B cell (primary cell): ENCODE measurements at regions not wholly inside any gene's neighbourhood (a gene's known extent, or its start where the extent isn't known, plus 50 kb on each side); places are given as distances from the start of the nearest gene placed in this dataset.

ENCODE experiments used
- ATAC-seq: fragments of 200-7000 bp; cut with Tn5 transposase; one replicate; pipeline ENCODE4 v1.10.0; 2021; ENCODE audit warnings: low read depth, mild to moderate bottlenecking, moderate number of reproducible peaks, moderate library complexity
- CTCF ChIA-PET: fragments of 350-600 bp; sonication (Branson Sonifier 250); formaldehyde crosslinking; loops from one replicate; lab custom pipeline; 2021; ENCODE audit warnings: antibody characterized with exemption, inconsistent platforms; lab: Charles Lee
- POLR2A ChIA-PET: fragments of 350-600 bp; sonication (Branson Sonifier 250); formaldehyde crosslinking; loops from one replicate; lab custom pipeline; 2021; ENCODE audit warnings: antibody characterized with exemption; lab: Charles Lee
- DNase-seq: peaks from one replicate; pipeline ENCODE4 v3.0.0; 2013
- H2AFZ ChIP-seq: 2 replicates; pipeline ENCODE4 v1.6.1; 2012; ENCODE audit warnings: mild to moderate bottlenecking, low read depth, low read length; ENCODE audit not compliant: insufficient read depth, poor library complexity, severe bottlenecking
- H3K27ac ChIP-seq, 2 donors: 1 replicate in 1 of 2; 2 replicates in 1 of 2; pipeline ENCODE4 v1.5.1; 2012 to 2013; ENCODE audit warnings: low read length in 2 of 2, mild to moderate bottlenecking in 2 of 2, moderate library complexity in 1 of 2
- H3K27me3 ChIP-seq, 4 experiments: fragments of 200-600 bp in 1 of 4; sonication (generic) in 1 of 4; replicated peaks in 1 of 4; 1 replicate in 2 of 4; 2 replicates in 2 of 4; pipeline versions ENCODE4 v1.6.1 to v1.7.0; 2013 to 2016; ENCODE audit warnings: low read length in 3 of 4, mild to moderate bottlenecking in 2 of 4, mixed read lengths in 1 of 4, moderate library complexity in 1 of 4; ENCODE audit not compliant: insufficient read depth in 4 of 4, control insufficient read depth in 3 of 4; ENCODE audit errors: control extremely low read depth in 1 of 4
- H3K36me3 ChIP-seq, 2 experiments: replicated peaks in 1 of 2; 1 replicate in 1 of 2; 2 replicates in 1 of 2; pipeline versions ENCODE4 v1.6.1 to v1.7.1; 2013; ENCODE audit warnings: low read length in 1 of 2; ENCODE audit not compliant: insufficient read depth in 2 of 2, control insufficient read depth in 1 of 2; ENCODE audit errors: control extremely low read depth in 1 of 2, extremely low read depth in 1 of 2
- H3K4me1 ChIP-seq, 2 donors: fragments of 200-600 bp in 1 of 2; sonication (generic) in 1 of 2; 1 replicate in 1 of 2; 2 replicates in 1 of 2; pipeline versions ENCODE4 v1.5.1 to v1.6.1; 2013 to 2017; ENCODE audit warnings: low read length in 2 of 2; ENCODE audit not compliant: control insufficient read depth in 2 of 2, insufficient read depth in 2 of 2
- H3K4me2 ChIP-seq: replicated peaks from 2 replicates; pipeline ENCODE3; 2012; ENCODE audit warnings: mild to moderate bottlenecking, low read depth, low read length; ENCODE audit not compliant: poor library complexity, severe bottlenecking
- H3K4me3 ChIP-seq, 5 experiments: fragments of 200-600 bp in 1 of 5; sonication (generic) in 1 of 5; 1 replicate in 3 of 5; 2 replicates in 2 of 5; pipeline versions ENCODE4 v1.5.1 to v1.7.0; 2011 to 2016; ENCODE audit warnings: low read length in 4 of 5, mild to moderate bottlenecking in 4 of 5, low read depth in 2 of 5, control low read depth in 1 of 5, moderate library complexity in 1 of 5; ENCODE audit not compliant: insufficient read depth in 1 of 5; ENCODE audit errors: control extremely low read depth in 1 of 5, extremely low read depth in 1 of 5
- H3K79me2 ChIP-seq: fragments of 200-600 bp; sonication (generic); one replicate; pipeline ENCODE4 v1.6.0; 2016; ENCODE audit warnings: low read length; ENCODE audit not compliant: control insufficient read depth, insufficient read depth
- H3K9ac ChIP-seq: fragments of 200-600 bp; sonication (generic); 2 replicates; pipeline ENCODE4 v1.6.1; 2017; ENCODE audit warnings: mild to moderate bottlenecking, low read length, moderate library complexity
- H3K9me3 ChIP-seq, 3 donors: one replicate each; pipeline versions ENCODE4 v1.6.1 to v1.7.1; 2013; ENCODE audit warnings: low read length in 2 of 3; ENCODE audit not compliant: control insufficient read depth in 2 of 3, insufficient read depth in 1 of 3; ENCODE audit errors: control extremely low read depth in 1 of 3
- H4K20me1 ChIP-seq: 2 replicates; pipeline ENCODE4 v1.6.0; 2012; ENCODE audit warnings: mild to moderate bottlenecking, low read length; ENCODE audit not compliant: insufficient read depth, control insufficient read depth, poor library complexity, severe bottlenecking
- H3K27ac Mint-ChIP-seq: one replicate; pipeline ENCODE4 v1.8.0; 2021; ENCODE audit warnings: mixed read lengths
- H3K27me3 Mint-ChIP-seq: one replicate; pipeline ENCODE4 v1.8.0; 2021; ENCODE audit warnings: mixed read lengths
- H3K4me1 Mint-ChIP-seq: one replicate; pipeline ENCODE4 v1.8.0; 2021; ENCODE audit warnings: mixed read lengths
- H3K4me3 Mint-ChIP-seq: one replicate; pipeline ENCODE4 v1.8.0; 2021; ENCODE audit warnings: mixed read lengths
- H3K9me3 Mint-ChIP-seq: one replicate; pipeline ENCODE4 v1.8.0; 2022; ENCODE audit warnings: mixed read lengths; ENCODE audit not compliant: insufficient read depth
- EZH2 ChIP-seq: IDR thresholded peaks from 2 replicates; pipeline ENCODE4 v1.6.1; 2012; ENCODE audit warnings: borderline replicate concordance, low read depth, mild to moderate bottlenecking, moderate library complexity, low read length; ENCODE audit not compliant: insufficient read depth, poor library complexity, severe bottlenecking
- WGBS: methylation state at CpG from one replicate; pipeline ENCODE4 v1.1.5; 2013; ENCODE audit warnings: missing lambda C conversion rate; ENCODE audit not compliant: insufficient coverage; 5-methylcytosine and 5-hydroxymethylcytosine counted together
- intact Hi-C: fragments of 100-400 bp; cut with micrococcal nuclease; formaldehyde crosslinking; loops from one replicate; pipeline ENCODE4 v1.10.0; 2022
- TF ChIP-seq, protein P1 (sequence below): fragments of 200-600 bp; IDR thresholded peaks from one replicate; pipeline ENCODE4 v1.8.0; 2022; ENCODE audit warnings: antibody characterized with exemption, mild to moderate bottlenecking

DNA sequence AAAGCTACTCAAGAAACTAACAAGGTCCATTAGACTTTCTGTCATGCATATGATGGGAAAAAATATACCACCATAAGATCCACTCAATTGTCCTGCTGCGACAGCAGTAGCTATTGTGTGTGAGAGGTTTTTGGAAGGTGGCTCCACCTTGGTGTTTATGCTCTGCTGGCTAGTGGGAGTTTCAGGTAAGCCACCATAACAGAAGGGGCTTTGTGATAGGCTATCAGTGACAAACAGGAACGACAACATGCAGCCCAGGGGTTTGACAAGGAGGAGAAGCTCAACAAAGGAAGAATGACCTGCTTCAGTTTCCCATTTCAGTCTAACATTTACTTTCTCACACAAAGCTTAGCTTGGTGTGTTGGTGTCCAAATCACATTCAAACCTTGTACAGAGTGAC, 182.6 kb downstream of the ATOH1 start:
- DNase-seq, result no peak
- Histone ChIP-seq H3K4me2 (no peak overlapping the region), H3K9me3 (no peaks in the 10 kb centered on the region), H3K4me1 (no peaks in the 10 kb centered on the region), H3K36me3 (no peaks in the 10 kb centered on the region), H3K27me3 (no peaks in the 10 kb centered on the region), H3K9ac (no peak overlapping the region), H3K79me2 (no peaks in the 10 kb centered on the region), H2AFZ (no peak overlapping the region), H4K20me1 (no peaks in the 10 kb centered on the region), H3K27ac (no peak overlapping the region), H3K4me3 (no peak overlapping the region)
- Mint-ChIP-seq H3K27ac (no peak overlapping the region), H3K9me3 (peaks cover 6% of the 10 kb centered on the region), H3K27me3 (no peaks in the 10 kb centered on the region), H3K4me3 (no peak overlapping the region), H3K4me1 (no peaks in the 10 kb centered on the region)
- TF ChIP-seq, protein P1, sequence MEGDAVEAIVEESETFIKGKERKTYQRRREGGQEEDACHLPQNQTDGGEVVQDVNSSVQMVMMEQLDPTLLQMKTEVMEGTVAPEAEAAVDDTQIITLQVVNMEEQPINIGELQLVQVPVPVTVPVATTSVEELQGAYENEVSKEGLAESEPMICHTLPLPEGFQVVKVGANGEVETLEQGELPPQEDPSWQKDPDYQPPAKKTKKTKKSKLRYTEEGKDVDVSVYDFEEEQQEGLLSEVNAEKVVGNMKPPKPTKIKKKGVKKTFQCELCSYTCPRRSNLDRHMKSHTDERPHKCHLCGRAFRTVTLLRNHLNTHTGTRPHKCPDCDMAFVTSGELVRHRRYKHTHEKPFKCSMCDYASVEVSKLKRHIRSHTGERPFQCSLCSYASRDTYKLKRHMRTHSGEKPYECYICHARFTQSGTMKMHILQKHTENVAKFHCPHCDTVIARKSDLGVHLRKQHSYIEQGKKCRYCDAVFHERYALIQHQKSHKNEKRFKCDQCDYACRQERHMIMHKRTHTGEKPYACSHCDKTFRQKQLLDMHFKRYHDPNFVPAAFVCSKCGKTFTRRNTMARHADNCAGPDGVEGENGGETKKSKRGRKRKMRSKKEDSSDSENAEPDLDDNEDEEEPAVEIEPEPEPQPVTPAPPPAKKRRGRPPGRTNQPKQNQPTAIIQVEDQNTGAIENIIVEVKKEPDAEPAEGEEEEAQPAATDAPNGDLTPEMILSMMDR, result no peak
- TF ChIP-seq EZH2, result no peak
- no peak for ATAC-seq
- no CpG with 5 or more reads among the region's 2 CpGs for WGBS
- intact Hi-C loops, result no loop called here
- ChIA-PET CTCF (no interaction called here), POLR2A (no interaction called here)

DNA sequence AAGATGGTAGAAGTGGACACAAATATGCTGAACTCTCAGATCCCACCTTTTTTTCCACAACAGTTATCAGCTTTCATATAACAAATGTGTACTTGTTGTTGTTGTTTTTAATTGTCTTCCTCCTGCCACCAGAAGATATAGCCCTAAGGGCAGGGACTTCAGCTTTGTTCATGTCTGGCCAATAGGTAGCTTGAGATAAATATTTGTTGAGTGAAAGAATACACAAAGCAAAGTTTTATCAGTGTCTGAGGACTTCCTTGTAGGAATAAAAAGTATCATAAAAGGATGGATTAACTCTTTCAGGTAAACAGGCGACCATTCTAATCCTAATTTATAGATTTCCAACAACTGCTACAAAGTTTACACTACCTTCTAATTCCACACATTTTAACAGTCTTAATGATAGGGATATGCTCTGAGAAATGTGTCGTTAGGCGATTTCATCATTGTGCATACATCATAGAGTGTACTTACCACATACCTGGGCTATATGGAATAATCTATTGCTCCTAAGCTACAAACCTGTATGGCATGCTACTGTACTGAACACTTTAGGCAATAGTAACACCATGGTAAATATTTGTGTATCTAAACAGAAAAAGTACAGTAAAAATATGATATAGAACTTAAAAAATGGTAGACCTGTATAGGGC, 186.1 kb downstream of the ATOH1 start:
- Histone ChIP-seq H3K4me3 (no peak overlapping the region), H2AFZ (no peak overlapping the region), H3K4me1 (no peaks in the 10 kb centered on the region), H3K79me2 (no peaks in the 10 kb centered on the region), H3K4me2 (no peak overlapping the region), H3K9ac (no peak overlapping the region), H3K36me3 (no peaks in the 10 kb centered on the region), H3K9me3 (no peaks in the 10 kb centered on the region), H4K20me1 (no peaks in the 10 kb centered on the region), H3K27me3 (no peaks in the 10 kb centered on the region), H3K27ac (no peak overlapping the region)
- H3K9me3 Mint-ChIP-seq, result peaks cover 6% of the 10 kb centered on the region
- DNase-seq (no peak), ATAC-seq (no peak)
- ChIA-PET POLR2A (no interaction called here), CTCF (no interaction called here)
- TF ChIP-seq, protein P1, result no peak
- TF ChIP-seq EZH2, result no peak
- H3K4me1 Mint-ChIP-seq, result no peaks in the 10 kb centered on the region
- no peak overlapping the region for H3K27ac Mint-ChIP-seq
- no peaks in the 10 kb centered on the region for H3K27me3 Mint-ChIP-seq
- intact Hi-C loops, result no loop called here
- no CpG with 5 or more reads among the region's 3 CpGs for WGBS
- no peak overlapping the region for H3K4me3 Mint-ChIP-seq
